Fibroblast of lung (primary cell): ENCODE measurements at regions not wholly inside any gene's neighbourhood (a gene's known extent, or its start where the extent isn't known, plus 50 kb on each side); places are given as distances from the start of the nearest gene placed in this dataset.

Experiments
- DNase-seq, 2 donors: peaks; one replicate each; pipeline versions ENCODE4 v3.0.0 to v3.0.0-alpha.2; 2010; ENCODE audit warnings: low read depth in 2 of 2
- H2AFZ ChIP-seq: 2 replicates; pipeline ENCODE4 v1.5.1; 2012; ENCODE audit warnings: low read length, control low read depth, inconsistent platforms
- H3K27ac ChIP-seq: 2 replicates; pipeline ENCODE4 v1.5.1; 2011; ENCODE audit warnings: low read length, control low read depth; ENCODE audit not compliant: insufficient read depth
- H3K27me3 ChIP-seq: 2 replicates; pipeline ENCODE4 v1.5.1; 2011; ENCODE audit warnings: mild to moderate bottlenecking, low read length; ENCODE audit not compliant: control insufficient read depth, insufficient read depth
- H3K36me3 ChIP-seq: 2 replicates; pipeline ENCODE4 v1.5.1; 2011; ENCODE audit warnings: low read length; ENCODE audit not compliant: control insufficient read depth, insufficient read depth
- H3K4me1 ChIP-seq: 2 replicates; pipeline ENCODE4 v1.5.1; 2011; ENCODE audit warnings: low read length; ENCODE audit not compliant: control insufficient read depth, insufficient read depth; ENCODE audit errors: extremely low read depth
- H3K4me2 ChIP-seq: 2 replicates; pipeline ENCODE4 v1.5.1; 2011; ENCODE audit warnings: low read length, control low read depth; ENCODE audit not compliant: insufficient read depth; ENCODE audit errors: extremely low read depth
- H3K4me3 ChIP-seq, 4 experiments: fragments of 200-600 bp in 1 of 4; sonication (generic) in 1 of 4; replicated peaks in 1 of 4; 2 replicates each; pipeline ENCODE4 v1.5.1; 2011 to 2016; ENCODE audit warnings: low read length in 4 of 4, low read depth in 3 of 4, mild to moderate bottlenecking in 3 of 4, control low read depth in 2 of 4, inconsistent platforms in 1 of 4, mixed read lengths in 1 of 4; ENCODE audit not compliant: insufficient read depth in 1 of 4; ENCODE audit errors: control extremely low read depth in 1 of 4
- H3K79me2 ChIP-seq: 2 replicates; pipeline ENCODE4 v1.5.1; 2012; ENCODE audit warnings: mild to moderate bottlenecking, low read length, inconsistent platforms; ENCODE audit not compliant: control insufficient read depth, insufficient read depth
- H3K9ac ChIP-seq: 2 replicates; pipeline ENCODE4 v1.5.1; 2011; ENCODE audit warnings: mild to moderate bottlenecking, low read length, control low read depth; ENCODE audit not compliant: insufficient read depth
- H3K9me3 ChIP-seq: 2 replicates; pipeline ENCODE4 v1.5.1; 2012; ENCODE audit warnings: low read depth, low read length; ENCODE audit not compliant: control insufficient read depth, insufficient read depth
- H4K20me1 ChIP-seq: 2 replicates; pipeline ENCODE4 v1.5.1; 2011; ENCODE audit warnings: low read length; ENCODE audit not compliant: control insufficient read depth, insufficient read depth; ENCODE audit errors: extremely low read depth
- CTCF ChIP-seq, 2 donors: IDR thresholded peaks in 1 of 2; conservative IDR thresholded peaks in 1 of 2; 1 replicate in 1 of 2; 2 replicates in 1 of 2; pipeline ENCODE4 v1.5.1; 2011 to 2012; ENCODE audit warnings: low read length in 2 of 2, control low read depth in 1 of 2, inconsistent platforms in 1 of 2, low read depth in 1 of 2, mild to moderate bottlenecking in 1 of 2
- EZH2 ChIP-seq: IDR thresholded peaks from 2 replicates; pipeline ENCODE4 v1.5.1; 2012; ENCODE audit warnings: low read length, control low read depth, mild to moderate bottlenecking; ENCODE audit errors: missing control alignments

- no peak for DNase-seq
- Histone ChIP-seq H3K4me2 (no peak overlapping the region), H3K79me2 (no peaks in the 10 kb centered on the region), H4K20me1 (no peaks in the 10 kb centered on the region), H3K36me3 (no peaks in the 10 kb centered on the region), H2AFZ (no peak overlapping the region), H3K9me3 (no peaks in the 10 kb centered on the region), H3K4me1 (no peaks in the 10 kb centered on the region), H3K27ac (no peak overlapping the region), H3K27me3 (no peaks in the 10 kb centered on the region), H3K4me3 (no peak overlapping the region), H3K9ac (no peak overlapping the region)
- TF ChIP-seq EZH2: no peak
- no peak for TF ChIP-seq CTCF (conservative IDR thresholded peaks at IDR 0.05 in 1 of 2, IDR thresholded peaks at IDR 0.05 in 1 of 2; ENCODE audit: low read depth in 1 of 2, low read length in 2 of 2)
These were observed 1212.3 kb upstream of the NCAM2 start for GRCh38 chr21:19785941-19786340.

- Histone ChIP-seq H3K9ac (no peak overlapping the region), H2AFZ (no peak overlapping the region), H3K4me2 (no peak overlapping the region), H4K20me1 (no peaks in the 10 kb centered on the region), H3K4me1 (no peaks in the 10 kb centered on the region), H3K27me3 (no peaks in the 10 kb centered on the region), H3K79me2 (no peaks in the 10 kb centered on the region), H3K36me3 (no peaks in the 10 kb centered on the region), H3K27ac (no peak overlapping the region), H3K4me3 (no peak overlapping the region), H3K9me3 (no peaks in the 10 kb centered on the region)
- DNase-seq: no peak
- TF ChIP-seq EZH2 (no peak), CTCF (conservative IDR thresholded peaks at IDR 0.05 in 1 of 2, IDR thresholded peaks at IDR 0.05 in 1 of 2; ENCODE audit: low read depth in 1 of 2, low read length in 2 of 2) (no peak)
These were observed 1206.2 kb upstream of the NCAM2 start for GRCh38 chr21:19792004-19792403.

GRCh38 chr21:19807201-19807600 lies 1191.0 kb upstream of the NCAM2 start:
- Histone ChIP-seq H3K9ac (no peak overlapping the region), H3K27ac (no peak overlapping the region), H3K4me3 (no peak overlapping the region), H4K20me1 (no peaks in the 10 kb centered on the region), H2AFZ (no peak overlapping the region), H3K9me3 (no peaks in the 10 kb centered on the region), H3K27me3 (no peaks in the 10 kb centered on the region), H3K36me3 (no peaks in the 10 kb centered on the region), H3K4me1 (no peaks in the 10 kb centered on the region), H3K4me2 (no peak overlapping the region), H3K79me2 (no peaks in the 10 kb centered on the region)
- peak in 1 of 2 donors; percentile 65 for DNase-seq
- no peak for TF ChIP-seq EZH2
- no peak for TF ChIP-seq CTCF (conservative IDR thresholded peaks at IDR 0.05 in 1 of 2, IDR thresholded peaks at IDR 0.05 in 1 of 2; ENCODE audit: low read depth in 1 of 2, low read length in 2 of 2)
